Hematopoietic multipotent progenitor cell (in vitro differentiated cells): ENCODE measurements at regions not wholly inside any gene's neighbourhood (a gene's known extent, or its start where the extent isn't known, plus 50 kb on each side); places are given as distances from the start of the nearest gene placed in this dataset.
"Not testable (repeated sequence)": the region's sequence is repeated elsewhere in the genome, so short reads cannot be mapped to it uniquely, and the experiment has no call there.

Experiments used
- DNase-seq, 3 donors: peaks; one replicate each; pipeline ENCODE4 v3.0.0-alpha.2; 2011 to 2015; ENCODE audit warnings: low read depth in 2 of 3, low spot score in 2 of 3

DNA sequence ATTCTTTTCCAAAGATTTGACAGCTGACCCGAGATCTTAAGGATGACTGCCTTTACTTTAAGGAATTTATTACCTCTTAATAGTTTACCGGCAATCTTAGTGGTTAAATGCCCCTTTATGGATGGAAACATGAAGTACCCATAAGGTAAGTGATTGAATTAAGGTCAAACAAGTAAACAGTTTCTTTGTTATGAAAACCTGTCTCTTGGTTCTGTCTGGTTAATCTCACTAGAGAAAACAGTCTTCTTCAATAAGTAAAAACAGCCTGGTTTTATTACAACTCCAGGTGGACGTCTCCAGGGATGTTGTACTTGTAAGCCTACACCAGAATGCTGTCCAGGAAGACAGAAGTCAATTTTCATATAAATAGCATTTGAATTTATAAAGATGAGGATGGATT, 161.8 kb upstream of the MTPN start:
- DNase-seq = no peak

- no peak for DNase-seq
Observed at GRCh38 chr7:136136906-136137454, 159.8 kb upstream of the MTPN start.

DNA sequence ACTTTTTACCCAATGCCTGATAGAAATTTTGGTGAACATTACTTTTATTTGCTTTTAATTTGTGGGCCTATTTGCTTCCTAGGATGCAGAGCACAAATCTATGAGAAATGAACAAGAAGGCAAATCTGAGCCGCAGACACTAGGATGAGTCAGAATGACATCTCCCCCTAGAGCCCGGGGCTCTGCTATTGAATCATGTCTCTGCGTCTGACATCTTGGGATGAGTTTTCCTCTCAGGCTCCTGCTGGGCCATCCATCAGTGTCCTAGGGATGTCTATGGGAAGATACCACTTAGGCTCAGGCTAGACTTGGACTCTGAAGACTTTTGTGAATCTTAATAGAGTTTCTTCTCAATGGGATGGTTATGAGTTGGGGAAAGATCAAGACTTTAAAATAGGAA, 157.3 kb upstream of the MTPN start:
- DNase-seq = no peak

- DNase-seq = no peak
Observed at GRCh38 chr7:136133551-136133950, 156.4 kb upstream of the MTPN start.

DNA sequence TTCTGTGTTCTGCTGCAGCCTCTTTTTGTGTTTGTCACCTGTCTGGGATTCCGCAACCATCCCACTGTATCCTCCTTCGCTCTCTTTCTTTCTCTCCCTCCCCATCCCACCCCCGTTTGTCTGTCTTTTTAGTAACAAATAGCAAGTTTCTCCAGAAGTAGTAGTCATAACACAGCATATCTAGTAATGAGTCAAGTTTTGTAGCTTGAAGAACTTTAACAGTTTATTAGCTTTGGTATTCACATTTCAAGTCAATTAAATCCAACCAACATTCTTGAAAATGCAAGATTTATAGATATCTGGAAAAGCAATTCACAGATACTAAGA, 154.1 kb upstream of the MTPN start:
- DNase-seq = no peak

- DNase-seq = no peak
Observed at GRCh38 chr7:136130511-136131303, 153.5 kb upstream of the MTPN start.

- DNase-seq = no peak
Observed at GRCh38 chr7:136128050-136128449, 150.9 kb upstream of the MTPN start.

- DNase-seq = no peak
Observed at GRCh38 chr7:136123352-136123751, 146.2 kb upstream of the MTPN start.

GRCh38 chr7:136122026-136122425, 144.9 kb upstream of the MTPN start:
- no peak for DNase-seq

- DNase-seq = no peak
Observed at GRCh38 chr7:136117539-136117938, 140.4 kb upstream of the MTPN start.

DNA sequence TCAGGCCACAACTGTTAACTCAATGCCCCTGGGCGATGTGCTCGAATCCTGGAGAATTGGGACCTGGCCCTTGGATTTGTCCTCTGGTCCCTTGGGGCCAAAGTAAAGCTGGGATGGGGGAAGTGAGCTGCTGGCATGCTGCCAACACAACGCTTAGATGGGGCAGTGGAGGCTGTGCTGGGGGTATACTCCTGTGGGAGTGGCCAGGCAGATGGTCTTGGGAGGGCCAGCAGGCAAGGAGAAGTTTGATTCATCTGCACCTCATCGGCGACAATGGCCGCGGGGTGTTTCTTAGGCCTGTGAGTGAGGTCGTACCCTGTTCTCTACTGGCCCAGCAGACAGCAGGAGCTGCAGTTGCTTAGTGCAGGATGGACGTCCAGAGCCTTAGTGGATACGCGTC, 139.0 kb upstream of the MTPN start:
- no peak for DNase-seq

GRCh38 chr7:136114966-136115762, 138.0 kb upstream of the MTPN start:
- peak in 2 of 3 donors; percentile 22 to 62 for DNase-seq

DNA sequence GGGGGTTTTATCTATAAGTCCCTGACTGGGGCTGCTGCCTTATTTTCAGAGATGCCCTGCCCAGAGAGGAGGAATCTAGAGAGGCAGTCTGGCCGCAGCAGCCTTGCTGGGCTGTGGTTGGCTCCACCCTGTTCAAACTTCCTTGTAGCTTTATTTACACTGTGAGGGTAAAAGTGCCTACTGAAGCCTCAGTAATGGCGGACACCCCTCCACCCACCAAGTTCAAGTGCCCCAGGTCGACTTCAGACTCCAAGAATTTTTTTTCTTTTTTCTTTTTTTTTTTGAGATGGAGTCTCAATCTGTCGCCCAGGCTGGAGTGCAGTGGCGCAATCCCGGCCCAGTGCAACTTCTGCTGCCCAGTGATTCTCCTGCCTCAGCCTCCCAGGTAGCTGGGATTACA, 137.3 kb upstream of the MTPN start:
- DNase-seq = not testable (repeated sequence)

GRCh38 chr7:136109037-136109436, 131.9 kb upstream of the MTPN start:
- not testable (repeated sequence) for DNase-seq

- DNase-seq = no peak
Observed at GRCh38 chr7:136105191-136105590, 128.0 kb upstream of the MTPN start.

GRCh38 chr7:136104269-136104603, 127.1 kb upstream of the MTPN start:
- no peak for DNase-seq

DNA sequence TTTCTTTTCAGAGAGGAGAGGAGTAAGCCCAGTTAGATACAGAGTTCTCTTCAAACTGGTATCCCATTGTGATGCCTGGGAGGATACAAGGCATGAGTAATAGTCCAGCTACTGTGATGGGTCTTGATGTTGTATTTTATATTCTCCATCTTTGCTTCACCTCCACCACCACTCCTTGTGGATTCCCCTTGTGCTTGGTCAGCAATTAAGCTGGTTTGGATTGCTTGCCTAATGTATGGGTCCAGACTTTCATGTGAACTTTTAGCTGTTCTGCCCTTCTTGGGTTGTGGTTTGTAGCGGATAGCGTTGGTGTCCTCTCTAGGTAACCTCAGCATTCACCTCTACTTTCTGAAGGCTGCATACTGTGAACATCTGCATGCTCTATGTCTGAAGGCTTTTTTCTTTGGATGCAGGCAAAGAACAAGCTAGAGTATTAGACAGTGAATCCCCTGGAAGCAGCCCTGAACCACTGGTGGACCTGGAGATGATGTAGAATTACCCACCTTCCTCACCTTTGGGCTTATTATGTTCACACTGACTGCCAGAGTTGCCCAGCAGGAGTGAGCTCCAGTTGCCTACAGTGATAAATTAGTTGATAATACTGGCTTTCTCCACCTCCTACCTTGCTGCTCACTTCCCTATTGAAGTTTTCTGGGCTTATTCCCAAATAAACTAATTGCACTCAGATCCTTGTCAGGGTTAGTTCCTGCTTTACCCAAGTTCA, 126.5 kb upstream of the MTPN start:
- no peak for DNase-seq

DNA sequence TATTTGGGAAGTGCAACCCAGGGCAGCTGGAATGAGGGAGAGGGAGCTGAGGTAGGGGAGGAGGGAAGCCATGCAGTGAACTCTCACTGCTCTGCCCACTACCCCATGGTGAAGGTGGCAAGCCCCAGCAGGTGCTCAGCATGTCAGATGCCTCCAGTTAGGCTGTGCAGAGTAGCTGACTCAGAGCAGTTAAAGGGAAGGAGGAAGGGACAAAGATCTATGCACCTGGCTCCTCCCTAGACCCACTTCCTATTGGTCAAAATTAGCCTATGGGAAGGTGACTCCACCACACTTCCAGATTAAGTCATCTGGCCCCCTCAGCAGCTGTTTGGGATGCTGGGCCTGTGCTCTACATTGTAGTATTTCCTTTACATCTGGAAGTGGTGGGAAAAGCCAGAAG, 125.7 kb upstream of the MTPN start:
- DNase-seq = no peak

- not testable (repeated sequence) for DNase-seq
Observed at GRCh38 chr7:136092714-136093113, 115.6 kb upstream of the MTPN start.

GRCh38 chr7:136087881-136088280, 110.7 kb upstream of the MTPN start:
- no peak for DNase-seq

- peak in 1 of 3 donors; percentile 4 for DNase-seq
Observed at GRCh38 chr7:136086712-136087111, 109.6 kb upstream of the MTPN start.
